Erythroblast (primary cell): ENCODE measurements at regions not wholly inside any gene's neighbourhood (a gene's known extent, or its start where the extent isn't known, plus 50 kb on each side); places are given as distances from the start of the nearest gene placed in this dataset.

Source experiments
- GATA1 ChIP-seq: IDR thresholded peaks from 2 replicates; pipeline ENCODE4 v1.6.1; 2011; ENCODE audit warnings: low read depth, mild to moderate bottlenecking, control low read depth, low read length, moderate library complexity
- POLR2A ChIP-seq: IDR thresholded peaks from 2 replicates; pipeline ENCODE4 v1.6.1; 2011; ENCODE audit warnings: mild to moderate bottlenecking, low read length

GRCh38 chr9:74117731-74118130 is 379.4 kb upstream of the RORB start:
- TF ChIP-seq POLR2A, result no peak
- TF ChIP-seq GATA1, result no peak
